Right ventricle myocardium superior (tissue), 1 donor: ENCODE measurements at regions not wholly inside any gene's neighbourhood (a gene's known extent, or its start where the extent isn't known, plus 50 kb on each side); places are given as distances from the start of the nearest gene placed in this dataset.

Experiments
- ATAC-seq: fragments of 200-7000 bp; cut with Tn5 transposase; one replicate; pipeline ENCODE4 v1.9.1; 2020; ENCODE audit warnings: mild to moderate bottlenecking; ENCODE audit not compliant: poor library complexity
- DNase-seq: peaks from one replicate; pipeline ENCODE4 v3.0.0-alpha.2; 2020
- intact Hi-C: fragments of 100-400 bp; cut with DNase I; formaldehyde crosslinking; loops from one replicate; pipeline ENCODE4 v1.11.2; 2022
- donor health status: DM: no; HTN: yes; CAD: no; lungs with severe emphysema.

DNA sequence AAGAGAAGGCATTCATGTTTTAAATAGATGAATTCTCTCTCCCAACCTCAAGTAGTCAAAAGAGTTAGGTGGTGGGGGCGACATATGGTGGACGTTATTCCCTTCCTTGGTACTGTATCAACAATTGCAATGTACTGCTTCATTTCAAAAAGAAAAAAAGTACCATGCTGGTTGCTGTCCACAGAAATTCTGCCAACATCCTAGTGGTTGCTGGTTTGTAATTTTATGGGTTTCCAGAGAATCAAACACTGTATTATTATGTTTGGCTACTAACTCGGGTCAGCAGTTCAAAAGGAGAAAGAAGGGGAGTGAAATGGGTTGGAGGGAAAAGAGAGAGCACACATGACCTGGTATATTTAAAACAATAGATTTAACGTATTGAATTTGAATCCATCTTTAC, 61.1 kb upstream of the KCNJ16 start:
- DNase-seq (no peak), ATAC-seq (no peak)
- intact Hi-C loops, result no loop called here

DNA sequence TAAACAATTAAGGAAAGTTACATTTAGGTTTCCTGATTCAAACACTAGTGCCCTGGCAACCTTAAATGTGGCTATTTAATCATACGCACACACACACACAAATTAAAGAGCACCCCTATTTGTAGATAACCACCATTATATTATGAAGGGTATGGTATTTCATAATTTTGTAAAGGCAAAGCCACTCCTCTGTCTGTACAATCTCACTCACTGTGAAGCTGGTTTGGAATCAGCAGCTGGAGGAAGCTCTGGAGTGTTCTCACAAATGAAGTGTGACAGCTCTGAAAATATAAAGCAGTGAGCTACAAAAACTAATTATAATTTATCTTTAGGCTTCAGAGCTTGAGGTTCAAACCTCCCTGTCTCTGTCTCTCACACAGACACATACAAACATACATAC, 57.9 kb upstream of the KCNJ16 start:
- no peak for DNase-seq
- intact Hi-C loops, result no loop called here
- ATAC-seq, result no peak

DNA sequence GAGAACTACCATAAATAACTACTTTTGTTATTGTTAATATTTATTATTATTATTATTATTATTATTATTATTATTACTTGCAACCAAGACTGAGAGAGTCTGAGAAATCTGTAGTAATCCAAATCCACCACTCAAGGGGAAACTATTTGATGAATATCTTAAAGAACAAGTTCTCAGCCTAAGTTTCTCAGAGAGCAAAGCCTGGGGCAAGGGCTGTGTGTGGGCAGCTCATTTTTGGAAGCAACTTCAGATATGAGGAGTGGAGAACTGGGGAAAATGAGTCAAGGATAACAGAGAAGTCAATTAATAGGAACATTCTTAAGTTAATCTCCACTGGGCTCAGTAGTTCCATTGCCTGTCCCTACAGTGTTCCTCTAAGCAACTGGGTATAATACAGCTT, 57.1 kb upstream of the KCNJ16 start:
- ATAC-seq (no peak), DNase-seq (no peak)
- intact Hi-C loops, result no loop called here

DNA sequence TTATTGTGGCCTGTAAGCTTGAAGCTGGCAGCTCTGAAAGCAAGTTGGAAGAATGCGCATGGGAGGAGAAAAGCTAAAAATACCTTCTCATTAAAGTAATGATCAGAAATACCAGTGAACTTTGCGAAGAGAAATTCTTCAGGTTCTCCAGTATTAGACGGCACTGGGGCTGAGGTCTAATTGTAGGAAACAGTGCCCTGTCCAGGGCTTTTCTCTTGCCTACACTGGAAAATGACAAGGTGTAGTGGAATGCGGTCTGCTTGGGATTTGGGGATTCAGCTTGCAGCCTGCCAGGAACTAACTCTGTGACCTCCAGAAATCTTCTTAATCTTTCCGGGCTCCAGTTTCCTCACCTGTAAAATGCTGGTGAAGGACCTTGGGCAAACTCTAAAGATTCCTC, 53.3 kb upstream of the KCNJ16 start:
- ATAC-seq (no peak), DNase-seq (no peak)
- intact Hi-C loops, result no loop called here

DNA sequence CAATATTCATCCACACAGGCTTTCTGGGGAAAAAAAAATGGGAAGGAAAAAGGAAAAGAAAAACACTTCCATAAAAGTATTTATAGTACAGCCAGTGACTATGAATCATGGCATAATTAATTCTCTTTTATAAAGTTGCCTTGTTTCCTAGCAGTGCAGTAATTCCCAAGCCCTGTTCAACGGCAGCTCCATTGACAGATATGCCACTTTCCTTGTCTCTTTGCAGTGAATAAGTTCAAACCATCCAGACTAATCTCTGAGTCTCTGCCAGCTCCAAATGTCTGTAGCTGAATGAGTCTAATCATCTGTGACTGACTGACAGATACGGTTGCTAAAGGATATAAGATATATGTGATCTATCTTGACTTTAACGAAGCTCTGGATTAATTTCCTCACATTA, 52.9 kb upstream of the KCNJ16 start:
- ATAC-seq (no peak), DNase-seq (no peak)
- intact Hi-C loops, result no loop called here

DNA sequence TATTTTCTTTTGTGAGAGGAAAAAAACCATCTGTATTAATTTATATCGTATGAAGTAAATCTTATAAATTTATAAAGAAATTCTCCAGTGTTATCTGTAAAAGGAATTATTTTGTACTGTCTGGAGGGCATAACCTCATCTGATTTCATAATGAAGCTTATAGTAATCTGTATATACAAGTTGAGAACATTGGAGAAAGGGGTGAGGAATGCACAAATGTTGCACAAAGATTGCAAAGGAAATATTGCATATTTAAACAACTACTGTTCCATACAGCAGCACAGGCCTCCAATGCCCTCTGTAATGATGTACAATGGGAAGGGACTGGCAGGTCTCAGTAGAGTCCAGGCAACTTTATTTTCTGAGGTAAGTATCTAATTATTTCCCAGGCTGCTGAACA, 50.8 kb upstream of the KCNJ16 start:
- no peak for DNase-seq
- ATAC-seq, result no peak
- intact Hi-C loops, result no loop called here
